ENCODE measurements at regions not wholly inside any gene's neighbourhood (a gene's known extent, or its start where the extent isn't known, plus 50 kb on each side); places are given as distances from the start of the nearest gene placed in this dataset.

DNA sequence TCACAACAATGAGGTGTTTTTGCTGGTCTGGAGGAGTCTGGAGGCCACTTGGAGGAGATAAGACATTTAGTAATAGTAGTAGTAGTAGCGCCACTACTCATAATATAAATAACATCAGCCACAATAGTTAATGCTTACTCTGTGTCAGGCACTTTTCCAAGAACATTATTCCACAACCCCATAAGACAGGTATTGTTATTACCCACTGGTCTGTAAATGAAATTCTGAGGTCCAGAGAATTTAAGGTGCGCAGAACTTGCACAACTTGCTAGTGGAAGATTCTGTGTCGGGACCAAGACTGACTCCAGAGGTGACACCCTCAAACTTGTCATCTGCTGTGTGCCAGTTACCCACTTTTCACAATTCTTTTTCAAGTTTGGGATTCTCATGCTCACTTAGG is 106.5 kb downstream of the MRM1 start:
- Mint-ChIP-seq H3K27ac (no peak overlapping the region), H3K36me3 (ENCODE audit: low read depth) (no peaks in the 10 kb centered on the region), H3K9me3 (no peaks in the 10 kb centered on the region), H3K4me3 (no peak overlapping the region), H3K27me3 (ENCODE audit: insufficient read depth) (peaks cover 11% of the 10 kb centered on the region), H3K4me1 (ENCODE audit: low read depth) (no peaks in the 10 kb centered on the region)
- no peak for DNase-seq
- TF ChIP-seq, protein P1, sequence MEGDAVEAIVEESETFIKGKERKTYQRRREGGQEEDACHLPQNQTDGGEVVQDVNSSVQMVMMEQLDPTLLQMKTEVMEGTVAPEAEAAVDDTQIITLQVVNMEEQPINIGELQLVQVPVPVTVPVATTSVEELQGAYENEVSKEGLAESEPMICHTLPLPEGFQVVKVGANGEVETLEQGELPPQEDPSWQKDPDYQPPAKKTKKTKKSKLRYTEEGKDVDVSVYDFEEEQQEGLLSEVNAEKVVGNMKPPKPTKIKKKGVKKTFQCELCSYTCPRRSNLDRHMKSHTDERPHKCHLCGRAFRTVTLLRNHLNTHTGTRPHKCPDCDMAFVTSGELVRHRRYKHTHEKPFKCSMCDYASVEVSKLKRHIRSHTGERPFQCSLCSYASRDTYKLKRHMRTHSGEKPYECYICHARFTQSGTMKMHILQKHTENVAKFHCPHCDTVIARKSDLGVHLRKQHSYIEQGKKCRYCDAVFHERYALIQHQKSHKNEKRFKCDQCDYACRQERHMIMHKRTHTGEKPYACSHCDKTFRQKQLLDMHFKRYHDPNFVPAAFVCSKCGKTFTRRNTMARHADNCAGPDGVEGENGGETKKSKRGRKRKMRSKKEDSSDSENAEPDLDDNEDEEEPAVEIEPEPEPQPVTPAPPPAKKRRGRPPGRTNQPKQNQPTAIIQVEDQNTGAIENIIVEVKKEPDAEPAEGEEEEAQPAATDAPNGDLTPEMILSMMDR (IDR thresholded peaks at IDR 0.05): no peak

GRCh38 chr17:36714789-36715188 is 113.4 kb downstream of the MRM1 start:
- no peak overlapping the region for H3K4me3 Mint-ChIP-seq
- no peak for DNase-seq
- no peaks in the 10 kb centered on the region for H3K9me3 Mint-ChIP-seq
- H3K27ac Mint-ChIP-seq: no peak overlapping the region
- H3K36me3 Mint-ChIP-seq (ENCODE audit: low read depth): no peaks in the 10 kb centered on the region
- H3K27me3 Mint-ChIP-seq (ENCODE audit: insufficient read depth): peaks cover 22% of the 10 kb centered on the region
- H3K4me1 Mint-ChIP-seq (ENCODE audit: low read depth): no peaks in the 10 kb centered on the region
- TF ChIP-seq, protein P1 (IDR thresholded peaks at IDR 0.05): no peak

GRCh38 chr17:36715951-36716350 is 114.6 kb downstream of the MRM1 start:
- TF ChIP-seq, protein P1 (IDR thresholded peaks at IDR 0.05): no peak
- H3K4me1 Mint-ChIP-seq (ENCODE audit: low read depth): no peaks in the 10 kb centered on the region
- no peak for DNase-seq
- H3K27ac Mint-ChIP-seq: no peak overlapping the region
- no peaks in the 10 kb centered on the region for H3K9me3 Mint-ChIP-seq
- H3K4me3 Mint-ChIP-seq: no peak overlapping the region
- H3K27me3 Mint-ChIP-seq (ENCODE audit: insufficient read depth): peaks cover 29% of the 10 kb centered on the region
- H3K36me3 Mint-ChIP-seq (ENCODE audit: low read depth): no peaks in the 10 kb centered on the region

DNA sequence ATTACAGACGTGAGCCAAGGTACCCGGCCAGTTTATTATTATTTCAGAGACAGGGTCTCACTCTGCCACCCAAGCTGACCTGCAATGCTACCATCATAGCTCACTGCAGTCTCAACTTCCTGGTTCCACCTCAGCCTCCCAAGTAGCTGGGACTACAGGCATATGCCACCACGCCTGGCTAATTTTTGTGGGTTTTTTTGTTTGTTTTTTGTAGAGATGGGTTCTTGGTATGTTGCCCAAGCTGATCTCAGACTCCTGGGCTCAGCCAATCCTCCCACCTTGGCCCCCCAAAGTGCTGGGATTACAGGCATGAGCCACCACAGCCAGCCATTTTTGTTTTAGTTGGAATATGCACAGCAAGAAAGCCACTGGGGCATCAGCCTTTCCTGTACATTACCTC is 115.7 kb downstream of the MRM1 start:
- Mint-ChIP-seq H3K4me3 (no peak overlapping the region), H3K4me1 (ENCODE audit: low read depth) (no peaks in the 10 kb centered on the region), H3K27ac (no peak overlapping the region), H3K36me3 (ENCODE audit: low read depth) (no peaks in the 10 kb centered on the region), H3K9me3 (no peaks in the 10 kb centered on the region), H3K27me3 (ENCODE audit: insufficient read depth) (peaks cover 35% of the 10 kb centered on the region)
- TF ChIP-seq, protein P1 (IDR thresholded peaks at IDR 0.05): no peak
- no peak for DNase-seq

DNA sequence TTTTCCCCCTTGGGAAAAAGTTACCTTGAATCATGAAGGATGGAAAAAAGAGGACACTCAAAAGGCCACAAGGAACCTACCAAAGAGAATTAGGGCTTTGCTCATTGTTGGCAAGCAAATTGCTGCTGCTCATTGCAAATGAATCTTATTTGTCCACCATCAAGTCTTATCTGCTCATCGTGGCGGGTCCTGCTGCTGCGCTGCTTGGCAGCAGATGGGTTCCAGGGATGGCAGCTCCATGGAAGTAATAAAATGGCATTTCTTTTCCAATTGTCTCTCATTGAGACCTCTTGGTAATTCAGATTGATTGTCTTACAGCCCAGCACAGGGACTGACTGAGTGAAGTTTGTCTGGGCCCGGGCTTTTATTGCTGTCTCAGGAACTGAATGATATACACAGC is 118.7 kb downstream of the MRM1 start:
- TF ChIP-seq, protein P1 (IDR thresholded peaks at IDR 0.05): no peak
- Mint-ChIP-seq H3K36me3 (ENCODE audit: low read depth) (no peaks in the 10 kb centered on the region), H3K4me3 (no peak overlapping the region), H3K9me3 (no peaks in the 10 kb centered on the region), H3K27ac (no peak overlapping the region), H3K27me3 (ENCODE audit: insufficient read depth) (peaks cover 36% of the 10 kb centered on the region), H3K4me1 (ENCODE audit: low read depth) (no peaks in the 10 kb centered on the region)
- DNase-seq: no peak

DNA sequence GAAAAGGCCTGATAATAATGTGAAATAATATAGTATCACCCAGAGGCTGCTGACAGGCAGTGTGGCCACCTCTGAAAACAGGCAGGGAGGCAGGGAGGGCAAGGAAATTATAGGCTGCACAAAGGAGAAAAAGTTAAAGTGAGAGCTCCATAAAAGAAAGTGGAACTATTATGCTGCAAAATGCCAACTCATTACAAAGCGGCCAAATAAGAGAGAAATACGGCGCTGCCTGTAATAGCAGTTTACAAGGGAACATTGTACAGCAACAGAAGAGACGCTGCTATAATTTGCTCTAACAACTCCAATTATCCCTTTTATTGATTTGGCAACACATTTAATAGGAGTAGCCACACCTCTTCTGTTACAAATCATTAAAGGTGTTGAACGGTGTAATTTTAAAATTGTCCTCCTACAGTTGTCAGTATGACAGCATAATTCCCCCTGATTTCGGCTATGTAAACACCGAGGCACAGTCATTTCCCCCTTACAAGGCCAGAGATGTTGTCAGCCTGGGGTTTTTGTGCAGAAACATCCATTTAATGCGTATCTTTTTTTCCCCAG is 120.3 kb downstream of the MRM1 start:
- no peak overlapping the region for H3K4me3 Mint-ChIP-seq
- TF ChIP-seq, protein P1 (IDR thresholded peaks at IDR 0.05): no peak
- H3K27ac Mint-ChIP-seq: no peak overlapping the region
- H3K27me3 Mint-ChIP-seq (ENCODE audit: insufficient read depth): peaks cover 34% of the 10 kb centered on the region
- no peaks in the 10 kb centered on the region for H3K4me1 Mint-ChIP-seq (ENCODE audit: low read depth)
- no peaks in the 10 kb centered on the region for H3K36me3 Mint-ChIP-seq (ENCODE audit: low read depth)
- no peaks in the 10 kb centered on the region for H3K9me3 Mint-ChIP-seq
- no peak for DNase-seq
